ENCODE measurements at regions not wholly inside any gene's neighbourhood (a gene's known extent, or its start where the extent isn't known, plus 50 kb on each side); places are given as distances from the start of the nearest gene placed in this dataset.

- no peaks in the 10 kb centered on the region for H3K9me3 ChIP-seq (ENCODE audit: control insufficient read depth, insufficient read depth, low read depth, low read length)
- H3K27me3 ChIP-seq (ENCODE audit: control insufficient read depth, insufficient read depth, low read length), result no peaks in the 10 kb centered on the region
- no TSS peak for BruUV-seq (replicated peaks)
- no peak overlapping the region for H3K4me3 ChIP-seq (ENCODE audit: low read depth in 2 of 2, low read length in 2 of 2)
- ATAC-seq (no peak), DNase-seq (ENCODE audit: low read depth, low spot score) (no peak)
- ChIA-PET POLR2A (no interaction called here), CTCF (no interaction called here)
- intact Hi-C loops (cut with micrococcal nuclease; ENCODE audit: unreplicated experiment), result no loop called here
- H3K36me3 ChIP-seq (ENCODE audit: control insufficient read depth, insufficient read depth, low read length), result no peaks in the 10 kb centered on the region
- no peak overlapping the region for H3K27ac ChIP-seq (ENCODE audit: low read length)
- no peak for TF ChIP-seq TCF7L2 (IDR thresholded peaks at IDR 0.05; ENCODE audit: low read depth, low read length)
- TF ChIP-seq POLR2AphosphoS5 (IDR thresholded peaks at IDR 0.05; ENCODE audit: low read depth, low read length), result no peak
- TF ChIP-seq CTCF (IDR thresholded peaks at IDR 0.05), result no peak
- no peak for TF ChIP-seq SIN3A (IDR thresholded peaks at IDR 0.05; ENCODE audit: borderline replicate concordance, insufficient read depth, low read depth, low read length)
- no peak for TF ChIP-seq REST (IDR thresholded peaks at IDR 0.05; ENCODE audit: insufficient read depth in 1 of 2, low read depth in 2 of 2, low read length in 1 of 2)
- in situ Hi-C loops (cut with HindIII; ENCODE audit: low pct_unique_long_range_greater_than_20kb, low sequenced_read_pairs), result no loop called here
- H3K4me1 ChIP-seq (ENCODE audit: control insufficient read depth, insufficient read depth, low read length), result no peaks in the 10 kb centered on the region
Observed at GRCh38 chr13:76759877-76760276, 126.3 kb downstream of the KCTD12 start.

GRCh38 chr13:76758738-76759137 lies 127.5 kb downstream of the KCTD12 start:
- intact Hi-C loops (cut with micrococcal nuclease; ENCODE audit: unreplicated experiment) (no loop called here), in situ Hi-C loops (cut with HindIII; ENCODE audit: low pct_unique_long_range_greater_than_20kb, low sequenced_read_pairs) (no loop called here)
- BruUV-seq (replicated peaks), result no TSS peak
- H3K27ac ChIP-seq (ENCODE audit: low read length), result no peak overlapping the region
- ATAC-seq (no peak), DNase-seq (ENCODE audit: low read depth, low spot score) (no peak)
- no peaks in the 10 kb centered on the region for H3K4me1 ChIP-seq (ENCODE audit: control insufficient read depth, insufficient read depth, low read length)
- no peaks in the 10 kb centered on the region for H3K36me3 ChIP-seq (ENCODE audit: control insufficient read depth, insufficient read depth, low read length)
- POLR2A ChIA-PET, result no interaction called here
- CTCF ChIA-PET, result no interaction called here
- TF ChIP-seq CTCF (IDR thresholded peaks at IDR 0.05) (no peak), REST (IDR thresholded peaks at IDR 0.05; ENCODE audit: insufficient read depth in 1 of 2, low read depth in 2 of 2, low read length in 1 of 2) (no peak)
- H3K4me3 ChIP-seq (ENCODE audit: low read depth in 2 of 2, low read length in 2 of 2), result no peak overlapping the region
- no peaks in the 10 kb centered on the region for H3K9me3 ChIP-seq (ENCODE audit: control insufficient read depth, insufficient read depth, low read depth, low read length)
- H3K27me3 ChIP-seq (ENCODE audit: control insufficient read depth, insufficient read depth, low read length), result no peaks in the 10 kb centered on the region

Measured in Panc1 (cell line).